Fibroblast of mammary gland (primary cell): ENCODE measurements at regions not wholly inside any gene's neighbourhood (a gene's known extent, or its start where the extent isn't known, plus 50 kb on each side); places are given as distances from the start of the nearest gene placed in this dataset.
A peak's percentile ranks its signal among the peaks of the same experiment; 100 is the strongest.

Experiments used
- DNase-seq: peaks from one replicate; pipeline ENCODE4 v3.0.0-alpha.2; 2010; ENCODE audit warnings: low read depth
- H3K4me3 ChIP-seq: 2 replicates; pipeline ENCODE4 v1.5.1; 2011; ENCODE audit warnings: low read depth, mild to moderate bottlenecking, low read length, moderate library complexity; ENCODE audit not compliant: control insufficient read depth
- TF ChIP-seq, protein P1 (sequence below): conservative IDR thresholded peaks from 2 replicates; pipeline ENCODE4 v1.5.1; 2011; ENCODE audit warnings: low read depth, low read length, inconsistent platforms; ENCODE audit not compliant: control insufficient read depth, insufficient read depth

DNA sequence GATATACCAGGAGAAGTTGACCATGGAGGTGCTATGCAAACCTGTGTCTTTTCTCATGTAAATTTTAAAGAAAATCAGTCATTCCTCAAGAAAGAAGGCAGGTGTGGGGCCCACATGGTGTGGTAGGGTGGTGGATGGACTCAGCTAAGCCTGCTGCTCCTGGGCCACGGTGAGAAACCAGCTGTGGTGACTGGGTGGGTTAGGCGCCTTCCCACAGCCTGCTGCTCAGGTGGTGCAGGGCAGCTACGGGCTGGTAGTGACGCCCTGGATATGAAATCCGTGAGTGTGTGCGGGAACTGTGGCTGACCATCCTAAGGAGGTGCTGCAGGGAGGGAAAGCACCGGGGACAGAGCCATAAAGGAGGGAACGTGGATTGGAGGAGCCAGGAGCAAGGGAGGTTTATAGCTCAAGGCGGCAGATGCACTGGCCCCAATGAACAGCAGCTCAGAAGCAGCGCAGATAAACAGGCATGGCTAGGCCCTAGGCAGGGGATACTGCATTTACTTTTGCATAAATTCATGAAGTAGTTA, 408.8 kb downstream of the FUT8 start:
- H3K4me3 ChIP-seq: no peak overlapping the region
- DNase-seq: no peak
- TF ChIP-seq, protein P1, sequence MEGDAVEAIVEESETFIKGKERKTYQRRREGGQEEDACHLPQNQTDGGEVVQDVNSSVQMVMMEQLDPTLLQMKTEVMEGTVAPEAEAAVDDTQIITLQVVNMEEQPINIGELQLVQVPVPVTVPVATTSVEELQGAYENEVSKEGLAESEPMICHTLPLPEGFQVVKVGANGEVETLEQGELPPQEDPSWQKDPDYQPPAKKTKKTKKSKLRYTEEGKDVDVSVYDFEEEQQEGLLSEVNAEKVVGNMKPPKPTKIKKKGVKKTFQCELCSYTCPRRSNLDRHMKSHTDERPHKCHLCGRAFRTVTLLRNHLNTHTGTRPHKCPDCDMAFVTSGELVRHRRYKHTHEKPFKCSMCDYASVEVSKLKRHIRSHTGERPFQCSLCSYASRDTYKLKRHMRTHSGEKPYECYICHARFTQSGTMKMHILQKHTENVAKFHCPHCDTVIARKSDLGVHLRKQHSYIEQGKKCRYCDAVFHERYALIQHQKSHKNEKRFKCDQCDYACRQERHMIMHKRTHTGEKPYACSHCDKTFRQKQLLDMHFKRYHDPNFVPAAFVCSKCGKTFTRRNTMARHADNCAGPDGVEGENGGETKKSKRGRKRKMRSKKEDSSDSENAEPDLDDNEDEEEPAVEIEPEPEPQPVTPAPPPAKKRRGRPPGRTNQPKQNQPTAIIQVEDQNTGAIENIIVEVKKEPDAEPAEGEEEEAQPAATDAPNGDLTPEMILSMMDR: no peak

DNA sequence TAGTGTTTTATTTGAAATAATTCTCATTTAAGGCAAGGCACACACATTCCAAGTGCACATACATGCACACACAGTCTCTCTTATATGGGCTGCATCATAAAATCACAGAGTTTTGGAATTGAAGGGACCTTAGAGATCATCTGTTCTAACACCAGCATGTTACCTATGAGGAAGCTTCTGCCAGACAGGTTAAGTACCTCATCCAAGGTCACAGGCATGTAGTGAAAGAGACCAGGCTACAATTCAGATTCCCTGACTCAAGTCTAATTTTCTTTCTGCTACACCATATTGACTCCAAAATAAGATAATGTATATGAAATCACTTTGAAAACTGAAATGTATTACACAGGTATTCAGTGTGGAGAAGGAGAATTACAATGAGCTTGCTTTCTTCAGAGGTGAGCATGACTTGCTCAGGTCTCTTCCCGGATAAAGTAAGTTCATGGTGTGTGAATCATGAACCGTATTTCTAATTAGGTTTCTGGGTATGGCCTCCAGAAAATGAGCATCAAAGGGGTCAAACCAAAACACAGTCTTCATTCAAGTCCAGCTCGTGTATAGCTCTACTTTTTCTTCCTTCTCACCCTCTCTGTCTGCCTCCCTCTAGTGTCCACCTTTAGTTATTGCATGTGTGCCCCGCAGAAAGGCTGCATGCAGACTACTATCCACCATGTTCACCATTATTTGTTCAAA, 411.9 kb downstream of the FUT8 start:
- peak; percentile 74 for DNase-seq
- H3K4me3 ChIP-seq: no peak overlapping the region
- TF ChIP-seq, protein P1: peak; percentile 98

DNA sequence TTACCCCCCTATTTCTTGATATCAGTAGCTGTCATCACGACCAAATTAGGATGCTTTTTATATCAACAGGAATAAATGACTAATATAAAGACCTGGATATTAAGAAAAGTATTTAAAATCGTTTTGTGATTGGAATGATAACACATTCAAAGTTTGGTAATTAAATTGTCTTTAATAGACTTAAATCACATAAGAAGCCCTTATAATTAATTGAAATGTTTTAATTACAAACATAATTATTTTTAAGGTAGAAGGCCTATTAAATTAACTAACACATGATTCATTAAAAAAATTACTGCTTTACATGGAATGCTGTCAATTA, 412.4 kb downstream of the FUT8 start:
- DNase-seq: no peak
- TF ChIP-seq, protein P1: no peak
- H3K4me3 ChIP-seq: no peak overlapping the region

DNA sequence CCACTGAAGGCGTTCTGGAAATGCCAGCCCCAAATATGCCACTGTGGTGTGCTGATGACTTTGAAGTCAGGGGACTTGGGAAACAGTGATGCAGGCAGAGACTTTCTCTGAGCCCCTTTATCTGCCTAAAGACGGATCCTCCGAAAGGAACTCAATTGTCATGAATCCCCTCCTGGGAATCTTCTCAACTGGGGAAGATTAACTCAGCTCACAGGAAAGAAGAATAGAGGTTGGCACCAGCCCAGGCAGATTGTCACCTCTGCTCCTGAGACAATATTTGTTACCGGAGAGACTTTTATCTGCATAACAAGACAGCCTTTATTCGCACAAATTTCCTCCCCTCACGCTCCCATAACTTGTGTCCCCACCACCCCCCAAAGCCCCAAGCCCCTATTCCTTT, 414.4 kb downstream of the FUT8 start:
- TF ChIP-seq, protein P1: no peak
- DNase-seq: no peak

DNA sequence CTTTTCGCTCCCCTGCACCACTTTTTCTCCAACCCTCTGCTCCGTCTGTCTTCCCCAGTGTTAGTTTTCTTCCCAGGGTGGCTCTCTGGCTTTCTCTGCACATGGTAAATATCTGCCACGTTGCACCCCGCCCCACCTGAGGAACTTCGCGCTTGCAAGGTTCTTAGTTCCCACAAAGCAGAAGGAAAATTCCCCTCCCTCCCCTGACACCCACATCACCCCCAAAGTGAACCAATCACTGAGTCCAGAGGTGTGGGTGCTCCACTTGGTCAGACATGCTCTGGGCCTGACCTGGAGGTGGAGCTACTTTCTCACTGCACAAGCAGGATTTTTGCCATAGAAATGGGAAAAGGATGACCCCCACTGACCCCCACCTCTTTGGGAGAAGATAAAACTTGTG, 415.0 kb downstream of the FUT8 start:
- TF ChIP-seq, protein P1: no peak
- DNase-seq: no peak
- H3K4me3 ChIP-seq: no peak overlapping the region

More for the DNA sequence above, 414.4 kb downstream of the FUT8 start:
- no peak overlapping the region for H3K4me3 ChIP-seq

DNA sequence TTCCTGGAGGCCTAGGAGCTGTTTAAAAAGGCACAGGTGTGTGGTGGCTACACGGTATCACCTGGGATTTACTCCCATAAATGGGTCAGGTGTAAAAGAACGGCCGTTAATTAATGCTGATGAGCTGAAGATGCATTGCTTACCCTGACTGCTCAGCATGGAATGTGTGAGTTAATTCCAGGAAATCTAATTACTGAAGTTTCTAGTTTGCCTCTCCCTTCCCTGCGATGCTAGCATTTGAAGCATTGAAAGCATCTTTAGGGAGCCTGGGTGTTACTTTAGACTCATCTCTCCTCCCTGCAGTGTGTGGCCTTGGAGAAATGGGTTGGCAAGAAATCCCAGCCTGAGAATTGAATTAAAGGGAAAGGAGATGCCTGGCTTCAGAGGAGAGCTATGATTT, 415.9 kb downstream of the FUT8 start:
- no peak for DNase-seq
- TF ChIP-seq, protein P1: no peak
- no peak overlapping the region for H3K4me3 ChIP-seq
